Calu3 (cell line): ENCODE measurements at regions not wholly inside any gene's neighbourhood (a gene's known extent, or its start where the extent isn't known, plus 50 kb on each side); places are given as distances from the start of the nearest gene placed in this dataset.

Source experiments
- BruUV-seq: library from RNA; stranded (reverse); fragments of 400-500 nt; replicated peaks from 2 replicates; lab custom pipeline; 2021; lab: Mats Ljungman, UMichigan
- CTCF ChIA-PET: fragments of 300-600 bp; sonication (Branson Sonifier 250); formaldehyde crosslinking; loops from one replicate; lab custom pipeline; 2022; ENCODE audit warnings: antibody characterized with exemption; lab: Charles Lee
- DNase-seq: peaks from one replicate; pipeline ENCODE4 v3.0.0; 2022
- H3K27ac Mint-ChIP-seq: one replicate; pipeline ENCODE4 v1.8.0; 2022; ENCODE audit warnings: mixed read lengths; ENCODE audit not compliant: unreplicated experiment
- H3K27me3 Mint-ChIP-seq: one replicate; pipeline ENCODE4 v1.8.0; 2022; ENCODE audit warnings: mixed read lengths; ENCODE audit not compliant: unreplicated experiment
- H3K36me3 Mint-ChIP-seq: one replicate; pipeline ENCODE4 v1.8.0; 2022; ENCODE audit warnings: mild to moderate bottlenecking, moderate library complexity, mixed read lengths; ENCODE audit not compliant: insufficient read depth, unreplicated experiment
- H3K4me1 Mint-ChIP-seq: one replicate; pipeline ENCODE4 v1.8.0; 2022; ENCODE audit warnings: mild to moderate bottlenecking, low read depth, mixed read lengths; ENCODE audit not compliant: unreplicated experiment
- H3K4me3 Mint-ChIP-seq: one replicate; pipeline ENCODE4 v1.8.0; 2022; ENCODE audit warnings: mild to moderate bottlenecking, low read depth, moderate library complexity, mixed read lengths; ENCODE audit not compliant: unreplicated experiment
- H3K9me3 Mint-ChIP-seq: one replicate; pipeline ENCODE4 v1.8.0; 2022; ENCODE audit warnings: low read depth, mixed read lengths; ENCODE audit not compliant: unreplicated experiment
- intact Hi-C: fragments of 100-400 bp; cut with micrococcal nuclease; formaldehyde crosslinking; loops from one replicate; pipeline ENCODE4 v1.10.0; 2022; ENCODE audit not compliant: unreplicated experiment
- TF ChIP-seq, protein P1 (sequence below): fragments of 200-600 bp; IDR thresholded peaks from one replicate; pipeline ENCODE4 v1.8.0; 2022; ENCODE audit warnings: antibody characterized with exemption; ENCODE audit not compliant: unreplicated experiment

DNA sequence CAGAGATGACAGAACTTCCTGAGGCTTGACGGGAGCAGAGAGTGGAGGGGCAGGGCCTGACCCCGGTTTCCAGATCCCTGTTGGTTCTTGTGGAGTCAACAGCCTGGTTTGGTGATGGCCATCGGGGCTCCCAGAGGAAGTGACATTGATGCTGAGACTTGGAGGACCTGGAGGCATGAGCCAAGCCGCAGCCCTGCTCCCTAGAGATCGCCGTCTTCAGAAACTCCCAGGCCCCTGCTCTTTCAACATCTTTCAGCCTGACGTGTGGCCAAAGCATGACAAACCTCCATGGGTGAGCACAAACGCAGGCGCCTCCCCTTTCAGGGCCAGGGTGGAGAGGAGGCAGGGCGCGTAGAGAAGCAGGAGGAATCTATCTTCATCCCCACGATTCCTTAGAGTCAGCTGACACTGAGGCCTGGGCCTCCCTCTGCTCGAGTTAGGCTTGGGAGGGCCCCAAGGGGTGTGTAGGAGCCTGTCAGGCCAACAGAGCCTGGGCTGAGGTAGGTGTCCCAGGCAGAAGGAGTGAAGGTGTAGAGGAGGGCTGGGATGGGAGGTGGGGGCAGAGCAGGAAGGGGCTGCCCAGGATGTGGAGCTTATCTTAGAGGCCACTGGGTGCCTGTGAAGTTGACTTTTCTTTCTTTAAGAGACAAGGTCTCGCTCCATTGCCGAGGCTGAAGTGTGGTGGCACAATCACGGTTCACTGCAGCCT is 56.1 kb upstream of the MED9 start:
- H3K9me3 Mint-ChIP-seq = peaks cover 3% of the 10 kb centered on the region
- peaks cover 11% of the 10 kb centered on the region for H3K4me1 Mint-ChIP-seq
- CTCF ChIA-PET = no interaction called here
- DNase-seq = no peak
- TF ChIP-seq, protein P1, sequence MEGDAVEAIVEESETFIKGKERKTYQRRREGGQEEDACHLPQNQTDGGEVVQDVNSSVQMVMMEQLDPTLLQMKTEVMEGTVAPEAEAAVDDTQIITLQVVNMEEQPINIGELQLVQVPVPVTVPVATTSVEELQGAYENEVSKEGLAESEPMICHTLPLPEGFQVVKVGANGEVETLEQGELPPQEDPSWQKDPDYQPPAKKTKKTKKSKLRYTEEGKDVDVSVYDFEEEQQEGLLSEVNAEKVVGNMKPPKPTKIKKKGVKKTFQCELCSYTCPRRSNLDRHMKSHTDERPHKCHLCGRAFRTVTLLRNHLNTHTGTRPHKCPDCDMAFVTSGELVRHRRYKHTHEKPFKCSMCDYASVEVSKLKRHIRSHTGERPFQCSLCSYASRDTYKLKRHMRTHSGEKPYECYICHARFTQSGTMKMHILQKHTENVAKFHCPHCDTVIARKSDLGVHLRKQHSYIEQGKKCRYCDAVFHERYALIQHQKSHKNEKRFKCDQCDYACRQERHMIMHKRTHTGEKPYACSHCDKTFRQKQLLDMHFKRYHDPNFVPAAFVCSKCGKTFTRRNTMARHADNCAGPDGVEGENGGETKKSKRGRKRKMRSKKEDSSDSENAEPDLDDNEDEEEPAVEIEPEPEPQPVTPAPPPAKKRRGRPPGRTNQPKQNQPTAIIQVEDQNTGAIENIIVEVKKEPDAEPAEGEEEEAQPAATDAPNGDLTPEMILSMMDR = no peak
- H3K27me3 Mint-ChIP-seq = peaks cover 38% of the 10 kb centered on the region
- H3K4me3 Mint-ChIP-seq = no peak overlapping the region
- intact Hi-C loops = no loop called here
- BruUV-seq = no TSS peak
- H3K36me3 Mint-ChIP-seq = no peaks in the 10 kb centered on the region
- H3K27ac Mint-ChIP-seq = no peak overlapping the region

DNA sequence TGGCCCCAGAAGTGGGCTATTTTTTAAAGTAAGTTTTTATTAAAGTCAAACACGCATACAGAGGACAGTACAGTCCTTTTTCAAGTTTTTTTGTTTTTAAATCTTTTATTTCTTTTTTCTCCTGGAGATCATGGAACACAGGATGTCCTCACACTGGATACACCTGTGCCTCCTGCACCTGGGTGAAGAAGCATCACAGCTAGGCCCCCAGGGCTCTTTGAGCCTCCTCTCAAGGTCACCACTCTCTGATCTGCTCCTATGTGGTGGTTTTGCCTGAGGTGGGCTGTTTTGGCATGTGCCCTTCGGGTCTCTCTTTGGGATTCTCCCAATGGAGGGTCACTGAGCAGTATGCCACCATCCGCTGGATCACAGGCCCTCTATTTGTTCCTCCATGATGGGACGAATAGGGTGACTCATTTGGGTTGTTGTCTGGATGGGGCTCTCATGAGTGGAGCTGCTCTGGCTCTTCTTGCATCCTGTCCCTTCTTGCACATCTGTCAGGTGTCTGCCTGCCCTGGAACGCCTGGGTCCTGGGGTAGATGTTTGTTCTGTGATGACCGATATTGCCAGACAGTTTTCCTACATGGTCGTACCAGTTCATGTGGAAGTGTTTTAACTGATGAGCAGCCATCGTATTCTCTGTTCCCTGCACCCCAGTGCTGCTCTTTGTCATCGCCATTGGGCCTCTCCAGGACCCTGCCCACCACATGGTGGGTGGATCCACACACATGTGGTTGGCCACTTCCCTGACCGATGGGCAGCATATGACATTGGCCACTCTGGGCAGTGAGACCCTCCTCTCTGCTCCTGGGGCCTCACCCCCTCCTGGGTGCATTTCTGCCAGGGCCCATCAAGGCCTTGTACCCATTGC is 55.2 kb upstream of the MED9 start:
- no peak overlapping the region for H3K4me3 Mint-ChIP-seq
- peaks cover 4% of the 10 kb centered on the region for H3K4me1 Mint-ChIP-seq
- H3K36me3 Mint-ChIP-seq = no peaks in the 10 kb centered on the region
- peaks cover 38% of the 10 kb centered on the region for H3K27me3 Mint-ChIP-seq
- no peak overlapping the region for H3K27ac Mint-ChIP-seq
- no peak for DNase-seq
- H3K9me3 Mint-ChIP-seq = peaks cover 3% of the 10 kb centered on the region
- BruUV-seq = no TSS peak
- TF ChIP-seq, protein P1 = no peak
- intact Hi-C loops = no loop called here
- CTCF ChIA-PET = interaction anchor here (0.6 kb wide), 1 partner anchor 221 kb away, joined by 3 read pairs; no protein-coding TSS in a partner anchor

DNA sequence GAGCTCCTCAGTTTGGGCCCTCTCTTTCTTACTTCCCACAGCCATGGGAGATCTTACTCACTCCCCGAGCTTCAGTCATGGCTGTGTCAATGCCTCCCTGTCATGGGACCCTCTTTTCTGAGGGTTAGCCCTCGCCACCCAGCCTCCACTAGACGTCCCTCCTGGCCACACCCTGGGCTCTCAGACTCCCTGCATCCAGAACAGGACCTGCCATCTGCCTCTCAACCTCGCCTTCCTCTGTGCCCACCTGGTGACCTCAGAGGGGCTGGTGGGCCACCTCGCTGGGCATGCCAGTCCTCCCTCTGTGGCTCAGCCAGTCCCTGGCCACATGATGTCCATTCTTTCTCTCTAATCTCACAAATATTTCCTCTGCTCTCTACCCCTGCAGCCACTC is 54.6 kb upstream of the MED9 start:
- TF ChIP-seq, protein P1 = no peak
- CTCF ChIA-PET = interaction anchor here (0.6 kb wide), 1 partner anchor 221 kb away, joined by 3 read pairs; no protein-coding TSS in a partner anchor
- no TSS peak for BruUV-seq
- H3K4me3 Mint-ChIP-seq = no peak overlapping the region
- peaks cover 38% of the 10 kb centered on the region for H3K27me3 Mint-ChIP-seq
- intact Hi-C loops = no loop called here
- H3K4me1 Mint-ChIP-seq = no peaks in the 10 kb centered on the region
- DNase-seq = no peak
- peaks cover 3% of the 10 kb centered on the region for H3K9me3 Mint-ChIP-seq
- no peak overlapping the region for H3K27ac Mint-ChIP-seq
- H3K36me3 Mint-ChIP-seq = no peaks in the 10 kb centered on the region

DNA sequence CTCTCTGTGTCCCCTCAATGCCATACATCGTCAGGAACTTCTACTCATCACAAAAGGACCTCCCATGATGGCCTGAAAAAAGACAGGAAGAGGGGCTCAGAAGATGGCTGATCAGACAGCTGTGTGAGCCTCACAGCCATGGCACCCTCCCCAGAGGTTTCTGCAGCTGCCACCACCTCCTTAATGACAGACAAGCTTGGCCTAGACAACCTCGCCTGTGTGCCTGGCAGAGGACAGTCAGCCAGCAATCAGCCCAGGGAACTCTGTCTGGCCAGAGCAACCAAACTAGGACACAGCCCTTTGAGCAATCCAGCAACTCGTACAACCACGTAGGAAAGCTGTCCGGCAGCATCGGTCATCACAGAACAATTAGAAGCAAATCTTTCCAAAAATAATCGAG is 54.2 kb upstream of the MED9 start:
- Mint-ChIP-seq H3K27me3 (peaks cover 38% of the 10 kb centered on the region), H3K36me3 (no peaks in the 10 kb centered on the region), H3K9me3 (peaks cover 3% of the 10 kb centered on the region), H3K4me1 (no peaks in the 10 kb centered on the region), H3K27ac (no peak overlapping the region), H3K4me3 (no peak overlapping the region)
- BruUV-seq = no TSS peak
- DNase-seq = no peak
- TF ChIP-seq, protein P1 = no peak
- intact Hi-C loops = no loop called here
- CTCF ChIA-PET = no interaction called here
